ENCODE measurements at regions not wholly inside any gene's neighbourhood (a gene's known extent, or its start where the extent isn't known, plus 50 kb on each side); places are given as distances from the start of the nearest gene placed in this dataset.
A peak's percentile ranks its signal among the peaks of the same experiment; 100 is the strongest.

DNA sequence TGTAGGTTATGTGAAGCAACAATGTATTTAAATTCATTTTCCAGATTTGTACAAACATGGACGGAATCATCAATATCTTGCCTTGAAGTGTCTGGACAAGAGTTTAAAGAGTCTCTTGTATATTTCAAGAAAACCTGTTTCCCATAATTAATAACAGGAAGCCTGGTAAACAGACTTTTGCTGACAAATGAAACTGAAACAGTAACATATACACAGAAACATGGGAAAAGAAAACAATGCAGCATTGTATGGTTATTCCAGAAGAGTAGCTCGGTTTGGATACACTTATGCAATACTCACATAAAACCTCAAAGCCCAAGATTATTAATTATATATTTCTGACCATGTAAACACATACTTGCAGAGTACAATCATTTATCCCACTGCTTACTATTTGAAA lies 265.5 kb downstream of the PTPRC start:
- no peak overlapping the region for H3K4me3 ChIP-seq (ENCODE audit: control insufficient read depth, low read depth, low read length)
- DNase-seq (ENCODE audit: low read depth): peak; percentile 56
- TF ChIP-seq, protein P1, sequence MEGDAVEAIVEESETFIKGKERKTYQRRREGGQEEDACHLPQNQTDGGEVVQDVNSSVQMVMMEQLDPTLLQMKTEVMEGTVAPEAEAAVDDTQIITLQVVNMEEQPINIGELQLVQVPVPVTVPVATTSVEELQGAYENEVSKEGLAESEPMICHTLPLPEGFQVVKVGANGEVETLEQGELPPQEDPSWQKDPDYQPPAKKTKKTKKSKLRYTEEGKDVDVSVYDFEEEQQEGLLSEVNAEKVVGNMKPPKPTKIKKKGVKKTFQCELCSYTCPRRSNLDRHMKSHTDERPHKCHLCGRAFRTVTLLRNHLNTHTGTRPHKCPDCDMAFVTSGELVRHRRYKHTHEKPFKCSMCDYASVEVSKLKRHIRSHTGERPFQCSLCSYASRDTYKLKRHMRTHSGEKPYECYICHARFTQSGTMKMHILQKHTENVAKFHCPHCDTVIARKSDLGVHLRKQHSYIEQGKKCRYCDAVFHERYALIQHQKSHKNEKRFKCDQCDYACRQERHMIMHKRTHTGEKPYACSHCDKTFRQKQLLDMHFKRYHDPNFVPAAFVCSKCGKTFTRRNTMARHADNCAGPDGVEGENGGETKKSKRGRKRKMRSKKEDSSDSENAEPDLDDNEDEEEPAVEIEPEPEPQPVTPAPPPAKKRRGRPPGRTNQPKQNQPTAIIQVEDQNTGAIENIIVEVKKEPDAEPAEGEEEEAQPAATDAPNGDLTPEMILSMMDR (conservative IDR thresholded peaks at IDR 0.05; ENCODE audit: control insufficient read depth, insufficient read depth, low read depth, low read length): no peak

DNA sequence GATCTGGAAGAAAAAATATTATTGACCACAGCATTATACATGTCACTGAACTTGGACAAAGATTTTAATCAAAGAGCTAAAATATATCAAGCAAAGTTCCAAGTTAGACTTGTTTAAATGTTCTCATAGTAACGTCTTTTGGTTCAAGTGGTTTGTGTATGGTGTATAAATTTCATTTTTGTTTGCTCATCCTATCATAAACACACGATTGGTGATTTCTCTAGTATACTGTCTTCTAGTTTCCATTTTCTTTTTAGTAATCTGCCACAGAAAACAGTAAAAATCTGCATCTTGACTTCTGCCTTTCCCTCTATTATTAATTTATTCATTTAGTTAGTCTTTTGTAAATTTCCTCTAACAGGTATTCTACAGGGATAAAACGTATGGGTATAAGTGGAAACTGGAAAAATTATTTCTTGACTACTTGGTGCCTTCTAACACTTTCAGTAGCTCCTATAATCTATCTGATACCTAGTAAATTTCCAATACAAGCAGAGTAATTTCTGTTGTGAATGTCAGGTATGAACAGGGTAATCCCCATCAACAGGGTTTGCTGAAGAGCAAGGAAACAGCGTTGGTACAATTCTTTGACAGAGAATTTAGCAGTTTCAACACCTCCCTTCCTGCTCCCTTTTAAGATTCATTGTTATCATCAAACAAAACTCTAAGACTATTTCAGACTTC lies 268.0 kb downstream of the PTPRC start:
- no peak for DNase-seq (ENCODE audit: low read depth)
- H3K4me3 ChIP-seq (ENCODE audit: control insufficient read depth, low read depth, low read length): no peak overlapping the region
- TF ChIP-seq, protein P1 (conservative IDR thresholded peaks at IDR 0.05; ENCODE audit: control insufficient read depth, insufficient read depth, low read depth, low read length): no peak

DNA sequence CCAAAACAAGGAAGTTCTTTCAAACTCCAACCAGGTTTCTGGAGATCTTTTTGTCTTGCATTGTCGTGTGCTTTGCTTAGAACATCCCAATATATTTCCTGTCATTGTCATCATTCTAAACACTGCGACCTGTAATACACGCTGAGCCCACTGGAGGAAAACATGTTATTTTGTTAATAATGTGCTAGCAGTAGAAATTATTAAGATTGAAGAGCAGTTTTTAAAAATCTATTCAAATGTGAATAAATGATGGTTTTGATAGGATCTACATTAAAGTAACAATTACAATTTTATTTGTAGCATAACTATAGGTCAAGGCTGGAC lies 268.5 kb downstream of the PTPRC start:
- no peak overlapping the region for H3K4me3 ChIP-seq (ENCODE audit: control insufficient read depth, low read depth, low read length)
- TF ChIP-seq, protein P1 (conservative IDR thresholded peaks at IDR 0.05; ENCODE audit: control insufficient read depth, insufficient read depth, low read depth, low read length): no peak
- DNase-seq (ENCODE audit: low read depth): no peak

DNA sequence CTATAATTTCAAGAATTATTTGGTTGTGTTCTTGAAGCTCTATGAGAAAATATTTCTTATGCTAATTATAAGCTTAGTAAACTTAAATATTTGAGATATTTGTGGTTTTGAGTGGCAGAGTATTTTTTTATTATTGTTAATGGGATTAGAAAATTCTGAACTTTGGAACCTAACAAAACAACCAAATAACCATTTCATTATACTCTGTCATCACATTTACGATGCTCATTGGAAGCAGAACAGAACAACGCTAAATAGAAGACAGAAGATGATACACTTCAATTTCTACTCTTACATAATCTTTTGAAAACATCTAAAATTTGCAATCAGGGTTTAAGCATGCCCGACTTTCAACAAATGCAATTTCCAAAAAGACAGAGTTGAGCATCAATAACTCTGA lies 270.2 kb downstream of the PTPRC start:
- TF ChIP-seq, protein P1 (conservative IDR thresholded peaks at IDR 0.05; ENCODE audit: control insufficient read depth, insufficient read depth, low read depth, low read length): no peak
- no peak for DNase-seq (ENCODE audit: low read depth)
- no peak overlapping the region for H3K4me3 ChIP-seq (ENCODE audit: control insufficient read depth, low read depth, low read length)

DNA sequence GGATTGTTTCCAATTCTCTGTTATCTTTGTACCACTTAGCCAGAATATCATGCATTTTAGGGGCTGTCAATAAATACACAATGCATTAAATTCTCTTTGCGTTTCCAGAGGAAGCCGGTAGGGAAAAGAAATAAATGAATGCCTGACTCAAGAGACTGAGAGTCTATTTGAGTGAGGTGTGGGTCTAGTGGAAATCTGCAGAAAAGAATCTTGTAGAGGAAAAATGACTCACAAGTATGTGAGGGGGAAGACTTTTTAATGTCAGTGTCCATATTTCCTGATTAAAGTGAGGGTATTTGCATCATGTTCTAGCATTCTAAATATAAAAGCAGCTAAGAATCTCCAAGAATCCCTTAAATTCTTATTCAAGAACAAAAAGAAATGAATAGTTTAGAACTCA lies 271.1 kb downstream of the PTPRC start:
- peak; percentile 50 for DNase-seq (ENCODE audit: low read depth)
- TF ChIP-seq, protein P1 (conservative IDR thresholded peaks at IDR 0.05; ENCODE audit: control insufficient read depth, insufficient read depth, low read depth, low read length): no peak
- H3K4me3 ChIP-seq (ENCODE audit: control insufficient read depth, low read depth, low read length): no peak overlapping the region

DNA sequence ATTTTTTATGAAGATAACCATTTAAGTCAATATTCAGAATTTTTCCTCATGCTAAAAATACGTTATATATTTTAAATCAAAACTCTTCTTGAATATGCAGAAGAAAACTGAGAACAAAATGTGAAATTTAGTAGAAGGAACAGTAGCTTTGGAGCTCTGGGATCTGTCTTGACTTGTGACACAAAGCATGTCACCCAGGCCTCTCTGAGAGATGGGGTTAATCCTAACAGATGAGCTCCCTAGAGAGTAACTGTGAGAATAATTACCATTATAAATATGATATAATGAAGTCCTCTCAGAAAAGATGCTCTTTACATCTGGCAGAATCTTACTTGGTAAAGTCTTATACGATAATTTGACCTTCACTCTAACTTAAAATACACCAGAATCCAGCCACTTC lies 272.0 kb downstream of the PTPRC start:
- TF ChIP-seq, protein P1 (conservative IDR thresholded peaks at IDR 0.05; ENCODE audit: control insufficient read depth, insufficient read depth, low read depth, low read length): no peak
- no peak for DNase-seq (ENCODE audit: low read depth)
- H3K4me3 ChIP-seq (ENCODE audit: control insufficient read depth, low read depth, low read length): no peak overlapping the region

DNA sequence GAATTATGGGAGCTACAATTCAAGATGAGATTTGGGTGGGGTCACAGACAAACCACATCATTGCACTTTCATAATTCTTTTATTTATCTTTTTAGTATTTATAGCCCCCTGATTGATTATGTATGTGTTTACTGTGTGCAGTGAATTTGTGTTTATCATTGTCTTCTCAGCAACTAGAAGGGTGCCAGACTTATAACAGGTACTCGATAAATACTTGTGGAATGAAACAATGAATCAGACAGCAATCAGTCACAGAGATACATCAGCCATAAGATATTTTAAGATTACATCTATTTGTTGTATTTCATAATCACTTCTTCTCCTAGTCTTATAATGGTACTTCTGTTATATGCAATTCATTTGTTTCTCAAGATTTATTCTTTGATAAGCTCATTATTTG lies 273.2 kb downstream of the PTPRC start:
- TF ChIP-seq, protein P1 (conservative IDR thresholded peaks at IDR 0.05; ENCODE audit: control insufficient read depth, insufficient read depth, low read depth, low read length): no peak
- H3K4me3 ChIP-seq (ENCODE audit: control insufficient read depth, low read depth, low read length): no peak overlapping the region
- no peak for DNase-seq (ENCODE audit: low read depth)

All from fibroblast of mammary gland (primary cell).